A549 (cell line): ENCODE measurements at regions not wholly inside any gene's neighbourhood (a gene's known extent, or its start where the extent isn't known, plus 50 kb on each side); places are given as distances from the start of the nearest gene placed in this dataset.

Experiments used
- CHD2 ChIP-seq: fragments of 150-350 bp; IDR thresholded peaks from 2 replicates; pipeline ENCODE4 v1.6.1; 2014; ENCODE audit warnings: low read length; ENCODE audit not compliant: partially characterized antibody
- CTCF ChIP-seq: fragments of >200 bp; sonication (Bioruptor Twin); formaldehyde crosslinking; IDR thresholded peaks from 3 replicates; pipeline ENCODE4 v1.5.1; 2016
- MYC ChIP-seq: IDR thresholded peaks from 2 replicates; pipeline ENCODE4 v1.6.1; 2012; ENCODE audit warnings: mild to moderate bottlenecking, inconsistent platforms, low read length, improper control_type of control experiment, borderline replicate concordance
- POLR2A ChIP-seq: IDR thresholded peaks from 2 replicates; pipeline ENCODE4 v1.6.1; 2012; ENCODE audit warnings: mild to moderate bottlenecking, low read length
- RFX5 ChIP-seq: fragments of 450-650 bp; IDR thresholded peaks from 2 replicates; pipeline ENCODE4 v1.7.1; 2014; ENCODE audit warnings: antibody characterized with exemption, mild to moderate bottlenecking, moderate library complexity
- RNF2 ChIP-seq: fragments of 200-600 bp; sonication (generic); IDR thresholded peaks from 2 replicates; pipeline ENCODE4 v1.6.1; 2016; ENCODE audit warnings: low read depth, mild to moderate bottlenecking, antibody characterized with exemption, moderate library complexity, borderline replicate concordance

- TF ChIP-seq CHD2 (no peak), CTCF (no peak), POLR2A (no peak), RNF2 (no peak), RFX5 (no peak), MYC (no peak)
Measured at GRCh38 chr11:106540001-106540400, 462.5 kb downstream of the AASDHPPT start.
